SK-N-MC (cell line): ENCODE measurements at regions not wholly inside any gene's neighbourhood (a gene's known extent, or its start where the extent isn't known, plus 50 kb on each side); places are given as distances from the start of the nearest gene placed in this dataset.

Experiments used
- EZH2 ChIP-seq: fragments of 200-600 bp; sonication (generic); IDR thresholded peaks from one replicate; pipeline ENCODE4 v1.6.1; 2017; ENCODE audit warnings: antibody characterized with exemption
- POLR2AphosphoS5 ChIP-seq: IDR thresholded peaks from 2 replicates; pipeline ENCODE4 v1.6.1; 2012; ENCODE audit warnings: mild to moderate bottlenecking, low read depth, low read length, borderline replicate concordance

DNA sequence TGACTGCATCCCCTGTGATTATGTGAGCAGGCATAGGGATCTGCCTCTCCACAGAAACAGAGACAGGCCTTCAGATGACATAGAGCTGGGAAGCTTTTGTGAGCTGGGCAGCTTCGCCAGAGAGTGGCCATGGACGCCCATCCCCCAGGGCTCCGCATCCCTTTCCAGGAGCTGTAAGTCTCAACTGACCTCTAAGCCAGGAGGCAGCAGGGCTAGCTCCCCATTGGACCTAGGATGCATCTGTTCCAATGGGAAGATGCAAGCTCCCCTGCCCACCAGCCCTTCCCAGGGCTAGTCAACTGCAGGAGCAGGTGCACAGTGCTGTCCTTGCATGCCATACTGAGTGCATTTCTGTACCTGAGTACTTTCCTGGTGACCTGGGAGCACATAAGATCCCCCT, 663.6 kb downstream of the RNF144B start:
- TF ChIP-seq POLR2AphosphoS5 (no peak), EZH2 (no peak)
